Right ventricle myocardium superior (tissue), 1 donor: ENCODE measurements at regions not wholly inside any gene's neighbourhood (a gene's known extent, or its start where the extent isn't known, plus 50 kb on each side); places are given as distances from the start of the nearest gene placed in this dataset.

ENCODE experiments used
- ATAC-seq: fragments of 200-7000 bp; cut with Tn5 transposase; one replicate; pipeline ENCODE4 v1.9.1; 2020; ENCODE audit warnings: mild to moderate bottlenecking; ENCODE audit not compliant: poor library complexity
- DNase-seq: peaks from one replicate; pipeline ENCODE4 v3.0.0-alpha.2; 2020
- intact Hi-C: fragments of 100-400 bp; cut with DNase I; formaldehyde crosslinking; loops from one replicate; pipeline ENCODE4 v1.11.2; 2022
- donor health status: DM: no; HTN: yes; CAD: no; lungs with severe emphysema.

- intact Hi-C loops, result no loop called here
- ATAC-seq (no peak), DNase-seq (no peak)
Observed at GRCh38 chr1:58318157-58319005, 228.1 kb downstream of the OMA1 start.

- DNase-seq (no peak), ATAC-seq (no peak)
- intact Hi-C loops, result no loop called here
Observed at GRCh38 chr1:58317694-58318093, 228.8 kb downstream of the OMA1 start.

GRCh38 chr1:58317086-58317485, 229.4 kb downstream of the OMA1 start:
- intact Hi-C loops, result no loop called here
- no peak for DNase-seq
- no peak for ATAC-seq

- no peak for ATAC-seq
- intact Hi-C loops, result no loop called here
- no peak for DNase-seq
Observed at GRCh38 chr1:58316141-58316540, 230.4 kb downstream of the OMA1 start.

GRCh38 chr1:58312971-58313563, 233.5 kb downstream of the OMA1 start:
- ATAC-seq, result no peak
- DNase-seq, result no peak
- intact Hi-C loops, result no loop called here

GRCh38 chr1:58312461-58312860, 234.1 kb downstream of the OMA1 start:
- DNase-seq (no peak), ATAC-seq (no peak)
- intact Hi-C loops, result no loop called here

- ATAC-seq, result no peak
- DNase-seq, result no peak
- intact Hi-C loops, result no loop called here
Observed at GRCh38 chr1:58310881-58311280, 235.6 kb downstream of the OMA1 start.

GRCh38 chr1:58310469-58310868, 236.1 kb downstream of the OMA1 start:
- DNase-seq (no peak), ATAC-seq (no peak)
- intact Hi-C loops, result no loop called here

GRCh38 chr1:58308206-58308605, 238.3 kb downstream of the OMA1 start:
- ATAC-seq (no peak), DNase-seq (no peak)
- intact Hi-C loops, result no loop called here

GRCh38 chr1:58307431-58307830, 239.1 kb downstream of the OMA1 start:
- intact Hi-C loops, result no loop called here
- no peak for DNase-seq
- no peak for ATAC-seq

GRCh38 chr1:58305622-58306021, 240.9 kb downstream of the OMA1 start:
- DNase-seq, result no peak
- intact Hi-C loops, result no loop called here
- ATAC-seq, result no peak

- no peak for DNase-seq
- intact Hi-C loops, result no loop called here
- ATAC-seq, result peak; percentile 52
Observed at GRCh38 chr1:58304346-58304975, 242.1 kb downstream of the OMA1 start.

- ATAC-seq (no peak), DNase-seq (no peak)
- intact Hi-C loops, result no loop called here
Observed at GRCh38 chr1:58303841-58304240, 242.7 kb downstream of the OMA1 start.

- intact Hi-C loops, result no loop called here
- DNase-seq (no peak), ATAC-seq (no peak)
Observed at GRCh38 chr1:58293388-58293787, 253.1 kb downstream of the OMA1 start.

- intact Hi-C loops, result no loop called here
- ATAC-seq, result peak; percentile 53
- DNase-seq, result no peak
Observed at GRCh38 chr1:58290685-58291372, 255.7 kb downstream of the OMA1 start.

GRCh38 chr1:58288624-58289142, 257.8 kb downstream of the OMA1 start:
- intact Hi-C loops, result no loop called here
- DNase-seq (no peak), ATAC-seq (no peak)

GRCh38 chr1:58287894-58288623, 258.5 kb downstream of the OMA1 start:
- DNase-seq (no peak), ATAC-seq (no peak)
- intact Hi-C loops, result no loop called here

GRCh38 chr1:58284225-58284510, 262.4 kb downstream of the OMA1 start:
- no peak for ATAC-seq
- DNase-seq, result no peak
- intact Hi-C loops, result no loop called here
